ENCODE measurements at regions not wholly inside any gene's neighbourhood (a gene's known extent, or its start where the extent isn't known, plus 50 kb on each side); places are given as distances from the start of the nearest gene placed in this dataset.
A peak's percentile ranks its signal among the peaks of the same experiment; 100 is the strongest.

- TF ChIP-seq ZNF239 (tag by site-specific recombination; IDR thresholded peaks at IDR 0.05) (no peak), ZNF121 (tag by site-specific recombination; IDR thresholded peaks at IDR 0.05) (peak; percentile 79)
- Histone ChIP-seq H3K9me3 (ENCODE audit: control insufficient read depth, insufficient read depth, low read depth, low read length) (no peaks in the 10 kb centered on the region), H3K36me3 (ENCODE audit: control insufficient read depth in 2 of 2, insufficient read depth in 1 of 2, low read length in 2 of 2) (no peaks in the 10 kb centered on the region), H3K4me3 (ENCODE audit: low read depth, low read length) (no peak overlapping the region), H3K27ac (ENCODE audit: extremely low read depth, low read depth, low read length) (no peak overlapping the region), H3K4me1 (ENCODE audit: control insufficient read depth, insufficient read depth, low read length) (no peaks in the 10 kb centered on the region)
- CTCF ChIA-PET: interaction anchor here (0.6 kb wide), 2 partner anchors 236 to 401 kb away, joined by 3 to 4 read pairs; no protein-coding TSS in a partner anchor
- POLR2A ChIA-PET: no interaction called here
Measured at GRCh38 chr22:17271711-17272451, 52.6 kb upstream of the ADA2 start.

- POLR2A ChIA-PET: no interaction called here
- Histone ChIP-seq H3K4me3 (ENCODE audit: low read depth, low read length) (no peak overlapping the region), H3K36me3 (ENCODE audit: control insufficient read depth in 2 of 2, insufficient read depth in 1 of 2, low read length in 2 of 2) (no peaks in the 10 kb centered on the region), H3K4me1 (ENCODE audit: control insufficient read depth, insufficient read depth, low read length) (peaks cover 8% of the 10 kb centered on the region), H3K27ac (ENCODE audit: extremely low read depth, low read depth, low read length) (no peak overlapping the region), H3K9me3 (ENCODE audit: control insufficient read depth, insufficient read depth, low read depth, low read length) (no peaks in the 10 kb centered on the region)
- TF ChIP-seq ZNF670 (tag by site-specific recombination; IDR thresholded peaks at IDR 0.05; ENCODE audit: low read depth): no peak
- TF ChIP-seq KLF1 (tag by site-specific recombination; IDR thresholded peaks at IDR 0.05): 0 out of 2 replicates have a peak, but pooled peaks have one; percentile 11
- no peak for TF ChIP-seq ZNF837 (tag by site-specific recombination; IDR thresholded peaks at IDR 0.05)
- TF ChIP-seq, protein P1, sequence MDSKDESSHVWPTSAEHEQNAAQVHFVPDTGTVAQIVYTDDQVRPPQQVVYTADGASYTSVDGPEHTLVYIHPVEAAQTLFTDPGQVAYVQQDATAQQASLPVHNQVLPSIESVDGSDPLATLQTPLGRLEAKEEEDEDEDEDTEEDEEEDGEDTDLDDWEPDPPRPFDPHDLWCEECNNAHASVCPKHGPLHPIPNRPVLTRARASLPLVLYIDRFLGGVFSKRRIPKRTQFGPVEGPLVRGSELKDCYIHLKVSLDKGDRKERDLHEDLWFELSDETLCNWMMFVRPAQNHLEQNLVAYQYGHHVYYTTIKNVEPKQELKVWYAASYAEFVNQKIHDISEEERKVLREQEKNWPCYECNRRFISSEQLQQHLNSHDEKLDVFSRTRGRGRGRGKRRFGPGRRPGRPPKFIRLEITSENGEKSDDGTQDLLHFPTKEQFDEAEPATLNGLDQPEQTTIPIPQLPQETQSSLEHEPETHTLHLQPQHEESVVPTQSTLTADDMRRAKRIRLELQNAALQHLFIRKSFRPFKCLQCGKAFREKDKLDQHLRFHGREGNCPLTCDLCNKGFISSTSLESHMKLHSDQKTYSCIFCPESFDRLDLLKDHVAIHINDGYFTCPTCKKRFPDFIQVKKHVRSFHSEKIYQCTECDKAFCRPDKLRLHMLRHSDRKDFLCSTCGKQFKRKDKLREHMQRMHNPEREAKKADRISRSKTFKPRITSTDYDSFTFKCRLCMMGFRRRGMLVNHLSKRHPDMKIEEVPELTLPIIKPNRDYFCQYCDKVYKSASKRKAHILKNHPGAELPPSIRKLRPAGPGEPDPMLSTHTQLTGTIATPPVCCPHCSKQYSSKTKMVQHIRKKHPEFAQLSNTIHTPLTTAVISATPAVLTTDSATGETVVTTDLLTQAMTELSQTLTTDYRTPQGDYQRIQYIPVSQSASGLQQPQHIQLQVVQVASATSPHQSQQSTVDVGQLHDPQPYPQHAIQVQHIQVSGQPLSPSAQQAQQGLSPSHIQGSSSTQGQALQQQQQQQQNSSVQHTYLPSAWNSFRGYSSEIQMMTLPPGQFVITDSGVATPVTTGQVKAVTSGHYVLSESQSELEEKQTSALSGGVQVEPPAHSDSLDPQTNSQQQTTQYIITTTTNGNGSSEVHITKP (tag by site-specific recombination; IDR thresholded peaks at IDR 0.05): peak; percentile 77
- TF ChIP-seq KLF9 (tag by site-specific recombination; IDR thresholded peaks at IDR 0.05; ENCODE audit: low read depth): 0 out of 2 replicates have a peak, but pooled peaks have one; percentile 22
- no peak for TF ChIP-seq ZNF211 (tag by site-specific recombination; IDR thresholded peaks at IDR 0.05; ENCODE audit: low read depth)
- TF ChIP-seq PRDM4 (tag by site-specific recombination; IDR thresholded peaks at IDR 0.05): no peak
- TF ChIP-seq, protein P2, sequence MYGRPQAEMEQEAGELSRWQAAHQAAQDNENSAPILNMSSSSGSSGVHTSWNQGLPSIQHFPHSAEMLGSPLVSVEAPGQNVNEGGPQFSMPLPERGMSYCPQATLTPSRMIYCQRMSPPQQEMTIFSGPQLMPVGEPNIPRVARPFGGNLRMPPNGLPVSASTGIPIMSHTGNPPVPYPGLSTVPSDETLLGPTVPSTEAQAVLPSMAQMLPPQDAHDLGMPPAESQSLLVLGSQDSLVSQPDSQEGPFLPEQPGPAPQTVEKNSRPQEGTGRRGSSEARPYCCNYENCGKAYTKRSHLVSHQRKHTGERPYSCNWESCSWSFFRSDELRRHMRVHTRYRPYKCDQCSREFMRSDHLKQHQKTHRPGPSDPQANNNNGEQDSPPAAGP (tag by site-specific recombination; IDR thresholded peaks at IDR 0.05): 0 out of 2 replicates have a peak, but pooled peaks have one; percentile 35
- TF ChIP-seq ZFHX2 (tag by site-specific recombination; conservative IDR thresholded peaks at IDR 0.05): peak; percentile 65
- CTCF ChIA-PET: interaction anchor here (0.6 to 1.6 kb wide), 6 partner anchors 10 to 117 kb away, joined by 3 to 5 read pairs (median 3); partner anchors contain the start of gene CECR2
Measured at GRCh38 chr22:17269607-17270261, 50.5 kb upstream of the ADA2 start.

GRCh38 chr22:17269224-17269606 lies 50.0 kb upstream of the ADA2 start:
- TF ChIP-seq, protein P3, sequence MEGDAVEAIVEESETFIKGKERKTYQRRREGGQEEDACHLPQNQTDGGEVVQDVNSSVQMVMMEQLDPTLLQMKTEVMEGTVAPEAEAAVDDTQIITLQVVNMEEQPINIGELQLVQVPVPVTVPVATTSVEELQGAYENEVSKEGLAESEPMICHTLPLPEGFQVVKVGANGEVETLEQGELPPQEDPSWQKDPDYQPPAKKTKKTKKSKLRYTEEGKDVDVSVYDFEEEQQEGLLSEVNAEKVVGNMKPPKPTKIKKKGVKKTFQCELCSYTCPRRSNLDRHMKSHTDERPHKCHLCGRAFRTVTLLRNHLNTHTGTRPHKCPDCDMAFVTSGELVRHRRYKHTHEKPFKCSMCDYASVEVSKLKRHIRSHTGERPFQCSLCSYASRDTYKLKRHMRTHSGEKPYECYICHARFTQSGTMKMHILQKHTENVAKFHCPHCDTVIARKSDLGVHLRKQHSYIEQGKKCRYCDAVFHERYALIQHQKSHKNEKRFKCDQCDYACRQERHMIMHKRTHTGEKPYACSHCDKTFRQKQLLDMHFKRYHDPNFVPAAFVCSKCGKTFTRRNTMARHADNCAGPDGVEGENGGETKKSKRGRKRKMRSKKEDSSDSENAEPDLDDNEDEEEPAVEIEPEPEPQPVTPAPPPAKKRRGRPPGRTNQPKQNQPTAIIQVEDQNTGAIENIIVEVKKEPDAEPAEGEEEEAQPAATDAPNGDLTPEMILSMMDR (tag by site-specific recombination; IDR thresholded peaks at IDR 0.05): no peak
- TF ChIP-seq ZFHX2 (tag by site-specific recombination; conservative IDR thresholded peaks at IDR 0.05) (peak; percentile 94), ZEB2 (tag by site-specific recombination; IDR thresholded peaks at IDR 0.05) (no peak), EGR2 (tag by site-specific recombination; IDR thresholded peaks at IDR 0.05; ENCODE audit: low read depth) (peak; percentile 89)
- no peak overlapping the region for H3K27ac ChIP-seq (ENCODE audit: extremely low read depth, low read depth, low read length)
- ChIA-PET CTCF (interaction anchor here (0.6 to 1.6 kb wide), 8 partner anchors 9 to 118 kb away, joined by 3 to 5 read pairs (median 3); partner anchors contain the start of gene CECR2), POLR2A (no interaction called here)
- no peak overlapping the region for H3K4me3 ChIP-seq (ENCODE audit: low read depth, low read length)
- no peaks in the 10 kb centered on the region for H3K36me3 ChIP-seq (ENCODE audit: control insufficient read depth in 2 of 2, insufficient read depth in 1 of 2, low read length in 2 of 2)
- H3K9me3 ChIP-seq (ENCODE audit: control insufficient read depth, insufficient read depth, low read depth, low read length): no peaks in the 10 kb centered on the region
- peaks cover 11% of the 10 kb centered on the region for H3K4me1 ChIP-seq (ENCODE audit: control insufficient read depth, insufficient read depth, low read length)
